ENCODE measurements at regions not wholly inside any gene's neighbourhood (a gene's known extent, or its start where the extent isn't known, plus 50 kb on each side); places are given as distances from the start of the nearest gene placed in this dataset.

DNA sequence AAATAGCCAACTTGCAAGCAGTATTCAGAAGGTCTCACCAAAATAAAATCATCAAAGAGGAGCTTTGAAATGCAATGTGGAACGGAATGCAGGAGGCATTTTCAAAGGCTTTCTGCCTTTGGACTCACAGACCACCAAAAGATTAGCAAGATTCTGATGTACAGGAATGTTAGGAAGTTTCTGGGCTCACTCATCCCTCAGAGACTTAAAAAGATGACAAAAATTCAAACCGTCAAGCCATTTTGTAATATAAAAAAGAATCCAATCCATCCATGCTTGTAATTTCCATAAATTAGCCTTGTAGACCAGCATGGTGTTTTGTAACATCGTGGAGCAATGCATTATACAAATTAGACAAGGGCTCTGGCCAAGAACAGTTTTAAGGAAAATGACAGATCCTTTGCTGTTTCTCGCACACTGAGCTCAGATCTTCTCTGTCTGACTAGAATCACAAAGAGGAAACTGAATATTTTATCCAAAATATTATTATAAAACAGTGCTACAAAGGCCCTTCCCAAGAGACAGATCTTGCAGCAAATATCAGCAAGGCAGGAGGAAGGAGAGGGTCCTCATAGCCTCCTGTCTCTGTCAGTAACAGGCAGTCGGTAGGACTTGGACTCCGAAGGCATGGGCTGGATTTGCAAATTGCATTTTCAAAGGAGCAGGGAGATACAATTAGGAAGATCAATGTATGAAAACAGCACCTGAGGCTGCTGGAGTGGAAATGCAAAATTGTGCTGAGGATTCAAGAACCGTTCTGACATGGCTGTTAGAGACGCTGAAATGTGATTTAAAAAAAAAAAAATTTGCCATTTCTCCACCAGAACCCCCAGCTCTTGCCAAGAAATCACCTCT lies 57.4 kb upstream of the NRP1 start:
- no peak for DNase-seq (ENCODE audit: low read depth)
- no peak overlapping the region for H3K4me3 ChIP-seq (ENCODE audit: low read depth, low read length)

DNA sequence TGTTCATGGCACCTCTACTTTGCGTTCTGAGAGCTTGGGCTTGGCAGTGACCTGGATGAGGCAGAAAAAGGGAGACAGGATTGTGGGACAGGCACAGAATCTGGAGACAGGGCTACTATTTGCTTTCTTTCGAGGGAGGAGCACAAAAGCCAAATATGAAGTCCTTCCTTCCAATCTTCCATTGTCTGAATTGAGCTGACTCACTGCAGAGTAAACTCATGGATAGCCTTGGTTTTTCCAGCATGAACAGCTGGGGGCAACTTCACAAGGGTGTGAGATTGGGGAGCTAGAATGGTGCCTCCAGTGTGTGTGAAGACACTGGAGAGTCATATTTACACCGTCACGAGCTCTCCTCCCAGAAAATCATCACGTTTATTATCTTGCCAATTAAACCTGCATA lies 55.6 kb upstream of the NRP1 start:
- H3K4me3 ChIP-seq (ENCODE audit: low read depth, low read length), result no peak overlapping the region
- DNase-seq (ENCODE audit: low read depth), result no peak
- TF ChIP-seq, protein P1, sequence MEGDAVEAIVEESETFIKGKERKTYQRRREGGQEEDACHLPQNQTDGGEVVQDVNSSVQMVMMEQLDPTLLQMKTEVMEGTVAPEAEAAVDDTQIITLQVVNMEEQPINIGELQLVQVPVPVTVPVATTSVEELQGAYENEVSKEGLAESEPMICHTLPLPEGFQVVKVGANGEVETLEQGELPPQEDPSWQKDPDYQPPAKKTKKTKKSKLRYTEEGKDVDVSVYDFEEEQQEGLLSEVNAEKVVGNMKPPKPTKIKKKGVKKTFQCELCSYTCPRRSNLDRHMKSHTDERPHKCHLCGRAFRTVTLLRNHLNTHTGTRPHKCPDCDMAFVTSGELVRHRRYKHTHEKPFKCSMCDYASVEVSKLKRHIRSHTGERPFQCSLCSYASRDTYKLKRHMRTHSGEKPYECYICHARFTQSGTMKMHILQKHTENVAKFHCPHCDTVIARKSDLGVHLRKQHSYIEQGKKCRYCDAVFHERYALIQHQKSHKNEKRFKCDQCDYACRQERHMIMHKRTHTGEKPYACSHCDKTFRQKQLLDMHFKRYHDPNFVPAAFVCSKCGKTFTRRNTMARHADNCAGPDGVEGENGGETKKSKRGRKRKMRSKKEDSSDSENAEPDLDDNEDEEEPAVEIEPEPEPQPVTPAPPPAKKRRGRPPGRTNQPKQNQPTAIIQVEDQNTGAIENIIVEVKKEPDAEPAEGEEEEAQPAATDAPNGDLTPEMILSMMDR (IDR thresholded peaks at IDR 0.05; ENCODE audit: insufficient read depth, low read depth, low read length, missing control alignments), result no peak

More for the DNA sequence above, 57.4 kb upstream of the NRP1 start:
- TF ChIP-seq, protein P1 (IDR thresholded peaks at IDR 0.05; ENCODE audit: insufficient read depth, low read depth, low read length, missing control alignments), result no peak

DNA sequence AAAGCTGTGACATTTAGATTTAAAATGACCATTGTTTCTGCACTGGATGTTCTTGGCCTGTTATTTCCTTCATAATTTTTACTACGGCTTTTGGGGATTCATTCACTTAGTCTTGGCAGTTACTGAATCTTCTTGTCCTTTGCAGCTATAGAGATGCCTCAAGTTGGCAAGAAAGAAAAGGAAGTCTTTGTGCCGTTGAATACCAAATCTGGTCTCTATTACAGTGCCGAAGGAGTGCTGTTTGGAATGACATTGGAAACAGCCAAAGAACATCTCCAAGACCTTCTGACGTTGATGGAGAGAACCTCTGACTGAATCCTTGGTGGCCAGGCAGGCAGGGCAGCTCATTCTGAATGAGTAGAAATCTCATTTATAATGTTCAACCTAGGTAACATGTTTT lies 54.3 kb upstream of the NRP1 start:
- TF ChIP-seq, protein P1 (IDR thresholded peaks at IDR 0.05; ENCODE audit: insufficient read depth, low read depth, low read length, missing control alignments), result no peak
- H3K4me3 ChIP-seq (ENCODE audit: low read depth, low read length), result no peak overlapping the region
- no peak for DNase-seq (ENCODE audit: low read depth)

DNA sequence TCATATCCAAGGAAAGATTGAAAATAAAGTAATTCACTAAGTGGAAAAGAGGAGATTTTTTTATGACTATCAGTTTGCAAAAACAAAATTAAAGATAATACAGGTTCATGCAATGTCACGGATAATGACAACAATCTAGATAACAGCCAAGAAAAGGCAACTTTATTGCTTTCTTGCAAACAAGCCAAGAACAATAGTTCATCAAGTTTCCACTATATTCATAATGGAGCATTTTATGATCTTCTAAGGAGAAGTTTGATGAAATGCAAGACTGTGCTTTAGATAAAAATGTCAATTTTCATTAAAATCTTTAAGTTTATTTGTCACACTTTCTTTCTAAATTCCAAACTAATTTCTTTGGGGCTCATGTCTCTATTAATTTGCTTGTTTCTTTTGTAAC lies 53.9 kb upstream of the NRP1 start:
- H3K4me3 ChIP-seq (ENCODE audit: low read depth, low read length), result no peak overlapping the region
- TF ChIP-seq, protein P1 (IDR thresholded peaks at IDR 0.05; ENCODE audit: insufficient read depth, low read depth, low read length, missing control alignments), result no peak
- DNase-seq (ENCODE audit: low read depth), result no peak

GRCh38 chr10:33387720-33388119 lies 53.3 kb upstream of the NRP1 start:
- DNase-seq (ENCODE audit: low read depth), result no peak
- H3K4me3 ChIP-seq (ENCODE audit: low read depth, low read length), result no peak overlapping the region
- TF ChIP-seq, protein P1 (IDR thresholded peaks at IDR 0.05; ENCODE audit: insufficient read depth, low read depth, low read length, missing control alignments), result no peak

DNA sequence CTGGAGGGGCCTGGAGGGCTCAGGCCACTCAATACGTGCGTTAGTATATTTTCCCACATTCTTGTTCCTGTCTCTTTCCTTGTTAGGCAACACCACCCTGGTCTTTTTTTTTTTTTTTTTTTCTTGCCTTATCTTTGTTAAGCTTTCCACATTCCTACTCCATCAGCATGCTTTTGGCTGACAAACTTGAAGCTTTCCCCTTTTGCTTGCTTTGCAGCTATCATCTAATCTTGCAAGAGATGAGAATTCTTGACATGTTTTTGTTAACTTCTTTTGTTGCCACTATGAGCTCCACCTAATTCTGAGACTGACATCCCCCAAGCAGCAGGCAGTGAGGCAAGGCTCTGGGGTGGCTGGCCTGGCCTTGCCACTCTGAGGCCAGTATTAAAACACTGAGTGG lies 52.5 kb upstream of the NRP1 start:
- H3K4me3 ChIP-seq (ENCODE audit: low read depth, low read length), result no peak overlapping the region

More for the DNA sequence above, 52.5 kb upstream of the NRP1 start:
- TF ChIP-seq, protein P1 (IDR thresholded peaks at IDR 0.05; ENCODE audit: insufficient read depth, low read depth, low read length, missing control alignments), result no peak
- DNase-seq (ENCODE audit: low read depth), result no peak
